GM12875 (cell line): ENCODE measurements at regions not wholly inside any gene's neighbourhood (a gene's known extent, or its start where the extent isn't known, plus 50 kb on each side); places are given as distances from the start of the nearest gene placed in this dataset.

Source experiments
- H3K4me3 ChIP-seq: one replicate; pipeline ENCODE4 v1.5.1; 2011; ENCODE audit warnings: low read depth, low read length, control low read depth
- TF ChIP-seq, protein P1 (sequence below): IDR thresholded peaks from 2 replicates; pipeline ENCODE4 v1.5.1; 2011; ENCODE audit warnings: low read depth, mild to moderate bottlenecking, control low read depth, inconsistent platforms, low read length, moderate library complexity, borderline replicate concordance; ENCODE audit not compliant: insufficient read depth

DNA sequence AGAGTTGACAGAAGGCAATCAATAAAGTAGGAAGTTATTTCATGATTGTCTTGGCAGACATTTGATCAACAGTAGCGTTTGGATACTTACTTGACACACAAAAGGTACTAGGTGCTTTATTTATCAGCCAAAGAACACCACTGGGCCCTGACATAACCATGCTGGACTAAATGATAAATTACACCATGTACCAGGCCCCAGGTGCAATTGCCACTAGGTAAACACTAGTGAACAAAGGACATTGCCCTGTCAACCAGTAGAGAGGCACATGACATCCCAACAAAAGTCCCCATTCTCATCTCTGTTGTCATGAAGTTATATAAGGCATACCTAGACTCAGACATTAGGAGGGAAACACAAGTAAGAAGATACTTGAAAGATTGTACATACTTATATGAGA lies 747.2 kb downstream of the SATB2 start:
- TF ChIP-seq, protein P1, sequence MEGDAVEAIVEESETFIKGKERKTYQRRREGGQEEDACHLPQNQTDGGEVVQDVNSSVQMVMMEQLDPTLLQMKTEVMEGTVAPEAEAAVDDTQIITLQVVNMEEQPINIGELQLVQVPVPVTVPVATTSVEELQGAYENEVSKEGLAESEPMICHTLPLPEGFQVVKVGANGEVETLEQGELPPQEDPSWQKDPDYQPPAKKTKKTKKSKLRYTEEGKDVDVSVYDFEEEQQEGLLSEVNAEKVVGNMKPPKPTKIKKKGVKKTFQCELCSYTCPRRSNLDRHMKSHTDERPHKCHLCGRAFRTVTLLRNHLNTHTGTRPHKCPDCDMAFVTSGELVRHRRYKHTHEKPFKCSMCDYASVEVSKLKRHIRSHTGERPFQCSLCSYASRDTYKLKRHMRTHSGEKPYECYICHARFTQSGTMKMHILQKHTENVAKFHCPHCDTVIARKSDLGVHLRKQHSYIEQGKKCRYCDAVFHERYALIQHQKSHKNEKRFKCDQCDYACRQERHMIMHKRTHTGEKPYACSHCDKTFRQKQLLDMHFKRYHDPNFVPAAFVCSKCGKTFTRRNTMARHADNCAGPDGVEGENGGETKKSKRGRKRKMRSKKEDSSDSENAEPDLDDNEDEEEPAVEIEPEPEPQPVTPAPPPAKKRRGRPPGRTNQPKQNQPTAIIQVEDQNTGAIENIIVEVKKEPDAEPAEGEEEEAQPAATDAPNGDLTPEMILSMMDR = no peak
- no peak overlapping the region for H3K4me3 ChIP-seq

DNA sequence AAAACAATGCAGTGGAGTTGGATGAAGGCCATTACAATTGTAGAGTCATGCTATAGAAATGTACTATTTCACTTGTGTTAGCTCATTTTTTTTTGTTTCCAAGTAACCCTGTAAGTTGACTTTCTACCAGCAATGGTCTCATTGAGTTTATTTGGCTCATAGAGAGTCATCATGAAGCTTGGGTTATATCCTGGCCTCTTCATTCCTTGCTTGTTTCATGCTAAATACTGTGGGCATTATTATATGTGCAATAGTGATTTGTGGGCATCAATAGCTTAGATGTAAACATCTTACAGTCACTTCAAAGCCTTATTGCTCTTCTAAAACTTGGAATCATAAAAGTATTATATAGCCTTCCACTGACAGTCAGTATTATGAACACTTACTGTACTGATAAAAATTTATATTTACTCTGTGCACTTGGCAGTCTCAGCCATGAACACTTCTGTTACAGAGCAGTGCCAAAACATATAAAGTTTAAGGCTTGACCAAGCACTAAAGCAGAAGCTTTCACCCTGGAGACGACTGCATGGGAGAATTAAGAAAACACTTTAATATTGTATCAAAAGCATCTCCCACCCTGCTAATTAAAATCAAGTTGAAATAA lies 751.2 kb downstream of the SATB2 start:
- TF ChIP-seq, protein P1 = no peak
- no peak overlapping the region for H3K4me3 ChIP-seq

DNA sequence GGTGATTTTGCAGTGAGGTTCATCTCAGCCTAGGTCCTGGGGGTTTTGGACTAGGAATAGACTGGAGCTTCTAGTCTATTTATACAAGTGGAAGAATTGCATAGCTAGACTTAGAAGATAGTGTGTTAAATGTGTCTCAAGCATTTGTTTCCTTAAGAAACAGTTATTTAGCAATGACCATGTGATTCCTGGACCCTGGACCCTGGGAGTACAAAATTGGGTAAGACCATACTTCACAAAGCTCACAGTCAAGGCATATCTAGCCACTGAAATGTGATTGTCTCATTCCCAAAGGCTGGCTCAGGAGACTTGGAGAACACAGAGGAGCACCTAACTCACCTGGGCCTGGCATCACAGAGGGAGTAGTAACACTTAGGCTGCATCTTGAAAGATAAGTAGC lies 754.5 kb downstream of the SATB2 start:
- H3K4me3 ChIP-seq = no peak overlapping the region
- TF ChIP-seq, protein P1 = no peak

DNA sequence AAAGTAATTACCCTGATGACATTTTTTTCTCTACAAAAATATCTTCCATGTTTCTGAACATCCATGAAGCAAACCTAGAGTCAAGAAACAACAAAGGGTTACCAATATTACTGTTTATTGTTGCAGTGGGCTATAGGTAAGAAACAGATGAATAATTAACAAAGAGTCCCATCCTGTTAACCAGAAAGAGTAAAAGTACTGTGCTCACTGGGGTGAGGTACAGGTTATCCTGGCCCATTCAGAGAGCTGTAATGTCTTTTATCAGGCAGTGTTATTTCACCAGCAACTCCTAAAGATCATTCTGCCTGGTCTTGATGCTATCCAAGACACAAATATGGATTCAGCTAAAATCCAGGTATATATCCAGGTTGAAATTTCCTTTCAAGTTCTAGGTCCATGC lies 754.9 kb downstream of the SATB2 start:
- TF ChIP-seq, protein P1 = no peak
- H3K4me3 ChIP-seq = no peak overlapping the region

DNA sequence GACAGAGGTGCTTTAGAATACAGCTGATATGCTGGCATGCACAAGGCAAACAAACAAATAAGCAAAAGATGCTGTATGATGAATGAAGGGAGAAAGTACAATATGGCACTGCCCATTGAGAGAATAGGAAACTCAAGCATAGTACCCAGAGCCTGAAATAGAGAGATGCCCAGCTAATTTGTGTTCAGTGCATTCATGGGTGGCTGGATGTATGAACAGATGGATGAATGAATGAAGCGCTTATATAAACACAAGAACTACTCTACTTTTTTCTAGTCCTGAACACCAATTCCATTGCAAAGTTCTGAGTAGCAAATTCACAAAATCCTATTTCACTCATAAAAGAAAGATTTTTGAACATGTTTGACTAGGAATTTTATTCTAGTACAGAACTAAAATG lies 756.3 kb downstream of the SATB2 start:
- TF ChIP-seq, protein P1 = no peak

DNA sequence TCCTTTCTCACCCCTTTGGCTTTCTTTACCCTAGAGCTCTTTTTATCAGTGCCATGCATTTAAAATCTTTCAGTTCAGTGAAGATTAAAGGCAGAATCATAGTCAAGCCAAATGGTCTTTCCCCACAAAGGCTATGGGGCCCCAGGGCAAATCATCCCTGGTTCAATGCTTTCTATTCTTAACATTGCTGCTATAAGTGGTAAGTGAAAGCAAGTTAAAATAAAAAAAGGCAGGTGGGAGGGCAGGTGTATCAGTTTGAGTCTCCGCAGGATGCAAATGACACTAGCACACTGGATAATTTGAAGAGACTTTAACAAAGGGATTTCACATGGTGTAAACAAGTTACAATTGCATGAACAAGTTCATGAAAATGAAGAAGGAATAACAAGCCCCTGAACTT lies 757.4 kb downstream of the SATB2 start:
- H3K4me3 ChIP-seq = no peak overlapping the region
- TF ChIP-seq, protein P1 = no peak

More for the DNA sequence above, 756.3 kb downstream of the SATB2 start:
- no peak overlapping the region for H3K4me3 ChIP-seq

DNA sequence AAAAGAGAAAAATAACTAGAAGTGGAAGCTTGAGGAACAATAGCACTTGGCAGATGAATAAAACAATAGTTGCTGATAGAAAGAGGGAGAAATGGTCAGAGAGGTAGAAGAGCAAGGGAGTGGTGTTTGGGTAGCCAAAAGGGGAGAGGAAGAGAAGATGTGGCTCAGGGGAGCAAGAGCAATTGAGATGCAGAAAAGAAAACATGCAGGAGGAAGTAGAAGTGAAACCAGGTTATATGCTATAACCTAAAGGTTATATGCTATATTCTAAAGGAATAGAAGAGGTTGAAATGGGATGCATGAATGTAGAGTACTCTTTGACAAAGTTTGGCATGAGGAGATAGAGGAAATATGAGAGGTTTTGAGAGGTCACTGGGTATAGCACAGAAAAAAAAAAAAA lies 759.5 kb downstream of the SATB2 start:
- H3K4me3 ChIP-seq = no peak overlapping the region
- TF ChIP-seq, protein P1 = no peak
